Astrocyte (in vitro differentiated cells and primary cell): ENCODE measurements at regions not wholly inside any gene's neighbourhood (a gene's known extent, or its start where the extent isn't known, plus 50 kb on each side); places are given as distances from the start of the nearest gene placed in this dataset.

ENCODE experiments used
- DNase-seq: peaks from one replicate; pipeline ENCODE4 v3.0.0-alpha.2; 2010; ENCODE audit warnings: low read depth
- FAIRE-seq: peaks from 2 replicates; lab custom pipeline; 2011; peaks lifted over from hg19 to GRCh38; lab: Jason Lieb, UNC
- H2AFZ ChIP-seq: 2 replicates; pipeline ENCODE4 v1.6.0; 2012; ENCODE audit warnings: low read depth, low read length, inconsistent platforms
- H3K27ac ChIP-seq: 2 replicates; pipeline ENCODE4 v1.5.1; 2011; ENCODE audit warnings: low read depth, low read length, inconsistent platforms
- H3K27me3 ChIP-seq: 2 replicates; pipeline ENCODE4 v1.6.0; 2011; ENCODE audit warnings: low read length, inconsistent platforms; ENCODE audit not compliant: insufficient read depth
- H3K36me3 ChIP-seq: 2 replicates; pipeline ENCODE4 v1.5.1; 2011; ENCODE audit warnings: low read length, inconsistent platforms; ENCODE audit not compliant: insufficient read depth
- H3K4me1 ChIP-seq: 2 replicates; pipeline ENCODE4 v1.5.1; 2011; ENCODE audit warnings: low read length, inconsistent platforms; ENCODE audit not compliant: insufficient read depth
- H3K4me2 ChIP-seq: 2 replicates; pipeline ENCODE4 v1.6.0; 2012; ENCODE audit warnings: low read length, inconsistent platforms
- H3K4me3 ChIP-seq: 2 replicates; pipeline ENCODE4 v1.5.1; 2011; ENCODE audit warnings: low read depth, mild to moderate bottlenecking, low read length, inconsistent platforms; ENCODE audit not compliant: insufficient read depth
- H3K79me2 ChIP-seq: 2 replicates; pipeline ENCODE4 v1.6.0; 2012; ENCODE audit warnings: mild to moderate bottlenecking, low read length, inconsistent platforms; ENCODE audit not compliant: insufficient read depth
- H3K9ac ChIP-seq: 2 replicates; pipeline ENCODE4 v1.6.0; 2012; ENCODE audit warnings: mild to moderate bottlenecking, low read length, inconsistent platforms
- H3K9me3 ChIP-seq: 2 replicates; pipeline ENCODE4 v1.5.1; 2012; ENCODE audit warnings: low read depth, mild to moderate bottlenecking, low read length, inconsistent platforms; ENCODE audit not compliant: insufficient read depth
- H4K20me1 ChIP-seq: 2 replicates; pipeline ENCODE4 v1.6.0; 2012; ENCODE audit warnings: low read length, inconsistent platforms; ENCODE audit not compliant: insufficient read depth
- H3K27ac Mint-ChIP-seq: one replicate; pipeline ENCODE4 v1.8.0; 2021; ENCODE audit warnings: mild to moderate bottlenecking, mixed read lengths; ENCODE audit not compliant: unreplicated experiment
- H3K27me3 Mint-ChIP-seq: one replicate; pipeline ENCODE4 v1.8.0; 2021; ENCODE audit warnings: low read depth, mixed read lengths; ENCODE audit not compliant: unreplicated experiment
- H3K36me3 Mint-ChIP-seq: one replicate; pipeline ENCODE4 v1.8.0; 2021; ENCODE audit warnings: low read depth, mixed read lengths; ENCODE audit not compliant: unreplicated experiment
- H3K4me1 Mint-ChIP-seq: one replicate; pipeline ENCODE4 v1.8.0; 2021; ENCODE audit warnings: low read depth, mixed read lengths; ENCODE audit not compliant: unreplicated experiment
- H3K4me3 Mint-ChIP-seq: one replicate; pipeline ENCODE4 v1.8.0; 2021; ENCODE audit warnings: mild to moderate bottlenecking, moderate library complexity, mixed read lengths; ENCODE audit not compliant: unreplicated experiment
- H3K9me3 Mint-ChIP-seq: one replicate; pipeline ENCODE4 v1.8.0; 2021; ENCODE audit warnings: mild to moderate bottlenecking, mixed read lengths; ENCODE audit not compliant: unreplicated experiment
- CTCF ChIP-seq: IDR thresholded peaks from 2 replicates; pipeline ENCODE4 v1.5.1; 2011; ENCODE audit warnings: low read depth, mild to moderate bottlenecking, inconsistent platforms, low read length, moderate library complexity; ENCODE audit not compliant: insufficient read depth
- EZH2 ChIP-seq: IDR thresholded peaks from 2 replicates; pipeline ENCODE4 v1.6.1; 2012; ENCODE audit warnings: mild to moderate bottlenecking, low read length, inconsistent platforms; ENCODE audit not compliant: insufficient read depth

- no peak for FAIRE-seq
- no peak for TF ChIP-seq CTCF
- no peak for DNase-seq
- Mint-ChIP-seq H3K4me1 (peaks cover 22% of the 10 kb centered on the region), H3K27ac (no peak overlapping the region), H3K27me3 (no peaks in the 10 kb centered on the region), H3K9me3 (no peaks in the 10 kb centered on the region), H3K4me3 (no peak overlapping the region), H3K36me3 (no peaks in the 10 kb centered on the region)
- no peak overlapping the region for H3K27ac ChIP-seq
- no peaks in the 10 kb centered on the region for H4K20me1 ChIP-seq
- H3K27me3 ChIP-seq: no peaks in the 10 kb centered on the region
- no peak overlapping the region for H3K4me3 ChIP-seq
- H3K4me1 ChIP-seq: no peaks in the 10 kb centered on the region
- no peak overlapping the region for H2AFZ ChIP-seq
- no peak overlapping the region for H3K9ac ChIP-seq
- no peaks in the 10 kb centered on the region for H3K79me2 ChIP-seq
- H3K4me2 ChIP-seq: no peak overlapping the region
- no peaks in the 10 kb centered on the region for H3K9me3 ChIP-seq
- no peaks in the 10 kb centered on the region for H3K36me3 ChIP-seq
Measured at GRCh38 chr6:22667855-22668254, 98.5 kb downstream of the HDGFL1 start.

GRCh38 chr6:22668307-22668706, 98.9 kb downstream of the HDGFL1 start:
- TF ChIP-seq CTCF: no peak
- TF ChIP-seq EZH2: no peak
- Histone ChIP-seq H3K27me3 (no peaks in the 10 kb centered on the region), H3K4me2 (no peak overlapping the region), H3K27ac (no peak overlapping the region), H3K9ac (no peak overlapping the region), H2AFZ (no peak overlapping the region), H3K4me3 (no peak overlapping the region), H3K36me3 (no peaks in the 10 kb centered on the region), H3K4me1 (no peaks in the 10 kb centered on the region), H3K9me3 (no peaks in the 10 kb centered on the region), H4K20me1 (no peaks in the 10 kb centered on the region), H3K79me2 (no peaks in the 10 kb centered on the region)
- Mint-ChIP-seq H3K27me3 (no peaks in the 10 kb centered on the region), H3K4me1 (peaks cover 22% of the 10 kb centered on the region), H3K27ac (no peak overlapping the region), H3K4me3 (no peak overlapping the region), H3K36me3 (no peaks in the 10 kb centered on the region), H3K9me3 (no peaks in the 10 kb centered on the region)
- no peak for FAIRE-seq
- DNase-seq: peak; percentile 83

GRCh38 chr6:22668717-22669116, 99.4 kb downstream of the HDGFL1 start:
- no peak overlapping the region for H3K9ac ChIP-seq
- H3K79me2 ChIP-seq: no peaks in the 10 kb centered on the region
- H3K4me3 Mint-ChIP-seq: no peak overlapping the region
- H4K20me1 ChIP-seq: no peaks in the 10 kb centered on the region
- no peak overlapping the region for H3K27ac Mint-ChIP-seq
- no peaks in the 10 kb centered on the region for H3K9me3 Mint-ChIP-seq
- no peaks in the 10 kb centered on the region for H3K27me3 Mint-ChIP-seq
- no peak for FAIRE-seq
- H3K4me3 ChIP-seq: no peak overlapping the region
- no peak overlapping the region for H3K4me2 ChIP-seq
- no peaks in the 10 kb centered on the region for H3K36me3 ChIP-seq
- H2AFZ ChIP-seq: no peak overlapping the region
- no peaks in the 10 kb centered on the region for H3K9me3 ChIP-seq
- no peak for DNase-seq
- no peaks in the 10 kb centered on the region for H3K36me3 Mint-ChIP-seq
- no peak overlapping the region for H3K27ac ChIP-seq
- peaks cover 22% of the 10 kb centered on the region for H3K4me1 Mint-ChIP-seq
- TF ChIP-seq EZH2 (no peak), CTCF (no peak)
- H3K27me3 ChIP-seq: no peaks in the 10 kb centered on the region
- no peaks in the 10 kb centered on the region for H3K4me1 ChIP-seq
